Stomach (tissue), 8 donors: ENCODE measurements at regions not wholly inside any gene's neighbourhood (a gene's known extent, or its start where the extent isn't known, plus 50 kb on each side); places are given as distances from the start of the nearest gene placed in this dataset.

Source experiments
- DNase-seq, 2 donors: peaks; one replicate each; pipeline versions ENCODE4 v3.0.0 to v3.0.0-alpha.2; 2013 to 2019
- H3K27ac ChIP-seq, 5 donors: fragments of 200-600 bp in 4 of 5; sonication (generic) in 4 of 5; one replicate each; pipeline ENCODE4 v1.5.1; 2013 to 2019; ENCODE audit warnings: mild to moderate bottlenecking in 1 of 5, moderate library complexity in 1 of 5
- H3K27me3 ChIP-seq, 3 donors: fragments of 200-600 bp; sonication (generic); one replicate each; pipeline ENCODE4 v1.5.1; 2017 to 2019; ENCODE audit warnings: mixed run types in 1 of 3
- H3K36me3 ChIP-seq, 4 donors: fragments of 200-600 bp; sonication (generic); 1 replicate in 3 of 4; 2 replicates in 1 of 4; pipeline ENCODE4 v1.5.1; 2016 to 2019
- H3K4me1 ChIP-seq, 4 donors: fragments of 200-600 bp; sonication (generic); one replicate each; pipeline ENCODE4 v1.5.1; 2016 to 2019
- H3K4me3 ChIP-seq, 4 donors: fragments of 200-600 bp; sonication (generic) in 3 of 4; one replicate each; pipeline ENCODE4 v1.5.1; 2016 to 2019; ENCODE audit warnings: mild to moderate bottlenecking in 1 of 4
- H3K9me3 ChIP-seq, 4 donors: fragments of 200-600 bp; sonication (generic); one replicate each; pipeline ENCODE4 v1.5.1; 2016 to 2019
- EP300 ChIP-seq: sonication (generic); formaldehyde crosslinking; IDR thresholded peaks from one replicate; pipeline ENCODE4 v1.6.1; 2017; ENCODE audit warnings: antibody characterized with exemption
- POLR2A ChIP-seq, 4 donors: fragments of 450-650 bp; IDR thresholded peaks; one replicate each; pipeline ENCODE4 v1.6.1; 2016; ENCODE audit warnings: antibody characterized with exemption in 4 of 4, control low read depth in 2 of 4, mild to moderate bottlenecking in 1 of 4, moderate library complexity in 1 of 4
- POLR2AphosphoS5 ChIP-seq, 3 donors: sonication (generic); formaldehyde crosslinking; IDR thresholded peaks; one replicate each; pipeline ENCODE4 v1.6.1; 2016; ENCODE audit warnings: antibody characterized with exemption in 3 of 3
- WGBS, 5 donors: extraction: QIAGEN DNeasy Blood & Tissue Kit in 3 of 5; methylation state at CpG; one replicate each; pipeline versions ENCODE4 v1.1.5 to v1.1.7; 2013 to 2018; 5-methylcytosine and 5-hydroxymethylcytosine counted together
- intact Hi-C: fragments of 100-400 bp; cut with DNase I; formaldehyde crosslinking; loops from one replicate; pipeline ENCODE4 v1.15.1; 2023; ENCODE audit warnings: low total_unique reads
- TF ChIP-seq, protein P1 (sequence below), 7 experiments: fragments of 450-650 bp in 4 of 7; fragments of 200-600 bp in 3 of 7; sonication (generic) in 3 of 7; IDR thresholded peaks; one replicate each; pipeline ENCODE4 v1.5.1; 2016 to 2019; ENCODE audit warnings: antibody characterized with exemption in 7 of 7, control low read depth in 2 of 7, mild to moderate bottlenecking in 1 of 7
- donor health status: healthy with polysubstance abuse.
- donor health status: Bipolar disorder and iron deficiency.
- donor health status: healthy.

DNA sequence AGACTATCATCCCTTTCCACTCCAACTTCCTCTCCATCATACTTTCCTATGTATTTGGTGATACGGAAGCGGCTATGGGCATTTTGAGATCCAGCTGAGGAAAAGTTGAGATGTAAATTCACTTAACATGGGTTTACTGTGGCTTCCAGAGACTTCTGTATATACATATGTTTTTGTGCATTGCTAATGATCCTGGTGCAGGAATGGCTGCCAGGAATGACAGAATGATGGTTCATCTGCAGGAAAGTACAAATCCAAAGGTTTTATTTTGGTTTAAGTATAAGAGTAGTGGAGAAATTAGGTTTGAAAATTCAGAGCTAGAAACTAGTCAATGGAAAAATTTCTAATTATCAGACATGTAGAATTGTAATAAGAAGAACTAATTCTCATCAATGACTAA lies 95.0 kb upstream of the PAM start:
- H3K27ac ChIP-seq: no peak overlapping the region
- H3K9me3 ChIP-seq: no peaks in the 10 kb centered on the region
- H3K36me3 ChIP-seq: no peaks in the 10 kb centered on the region
- WGBS, 5 donors: 93 to 98% (median 96%) methylated on average over 2 of the region's 2 CpGs
- intact Hi-C loops: no loop called here
- H3K4me3 ChIP-seq: no peak overlapping the region
- H3K4me1 ChIP-seq: peaks cover 0 to 8% (median 0%) of the 10 kb centered on the region in 4 donors
- no peaks in the 10 kb centered on the region for H3K27me3 ChIP-seq
- TF ChIP-seq POLR2A (IDR thresholded peaks at IDR 0.05): no peak
- TF ChIP-seq POLR2AphosphoS5 (IDR thresholded peaks at IDR 0.05): no peak
- TF ChIP-seq EP300: no peak
- TF ChIP-seq, protein P1, sequence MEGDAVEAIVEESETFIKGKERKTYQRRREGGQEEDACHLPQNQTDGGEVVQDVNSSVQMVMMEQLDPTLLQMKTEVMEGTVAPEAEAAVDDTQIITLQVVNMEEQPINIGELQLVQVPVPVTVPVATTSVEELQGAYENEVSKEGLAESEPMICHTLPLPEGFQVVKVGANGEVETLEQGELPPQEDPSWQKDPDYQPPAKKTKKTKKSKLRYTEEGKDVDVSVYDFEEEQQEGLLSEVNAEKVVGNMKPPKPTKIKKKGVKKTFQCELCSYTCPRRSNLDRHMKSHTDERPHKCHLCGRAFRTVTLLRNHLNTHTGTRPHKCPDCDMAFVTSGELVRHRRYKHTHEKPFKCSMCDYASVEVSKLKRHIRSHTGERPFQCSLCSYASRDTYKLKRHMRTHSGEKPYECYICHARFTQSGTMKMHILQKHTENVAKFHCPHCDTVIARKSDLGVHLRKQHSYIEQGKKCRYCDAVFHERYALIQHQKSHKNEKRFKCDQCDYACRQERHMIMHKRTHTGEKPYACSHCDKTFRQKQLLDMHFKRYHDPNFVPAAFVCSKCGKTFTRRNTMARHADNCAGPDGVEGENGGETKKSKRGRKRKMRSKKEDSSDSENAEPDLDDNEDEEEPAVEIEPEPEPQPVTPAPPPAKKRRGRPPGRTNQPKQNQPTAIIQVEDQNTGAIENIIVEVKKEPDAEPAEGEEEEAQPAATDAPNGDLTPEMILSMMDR (IDR thresholded peaks at IDR 0.05): no peak
- DNase-seq: no peak

DNA sequence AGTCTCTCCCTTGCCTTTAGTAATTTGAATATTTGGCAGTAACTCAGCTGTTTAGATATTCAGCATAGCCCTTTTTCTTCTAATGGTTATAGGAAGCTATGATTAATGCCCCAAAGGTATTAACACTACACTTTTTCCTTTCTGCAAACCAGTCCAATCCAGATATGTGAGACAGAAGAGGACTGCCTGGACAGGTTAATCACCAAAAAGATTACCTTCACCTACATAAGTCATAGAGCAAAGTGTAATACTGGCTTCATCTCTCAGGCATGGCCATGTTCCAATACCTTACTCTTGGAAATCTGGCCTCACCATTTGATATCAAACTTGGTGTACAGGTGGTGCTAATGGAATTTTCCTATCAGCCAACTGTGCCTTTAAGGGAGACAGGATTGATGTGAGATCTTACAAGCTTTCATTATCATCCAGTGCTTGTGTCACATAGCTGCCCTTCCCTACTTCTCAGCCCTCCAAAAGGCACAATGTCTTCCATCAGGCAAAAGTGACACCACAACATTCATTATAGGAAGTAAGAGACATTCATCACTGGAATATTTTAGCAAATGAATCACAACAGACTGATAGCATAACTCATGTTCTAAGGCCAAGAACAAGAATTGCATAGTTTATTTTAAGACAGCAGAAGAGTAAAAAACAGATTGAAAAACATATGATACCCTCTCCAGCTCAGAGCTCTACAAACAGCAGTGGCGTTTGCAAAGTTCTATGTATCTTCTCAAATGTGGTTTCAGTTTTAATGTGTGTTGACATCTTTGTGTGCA lies 91.2 kb upstream of the PAM start:
- no peak for DNase-seq
- H3K4me3 ChIP-seq: no peak overlapping the region
- H3K27me3 ChIP-seq: no peaks in the 10 kb centered on the region
- no peaks in the 10 kb centered on the region for H3K36me3 ChIP-seq
- WGBS, 5 donors: 23 to 39% (median 30%) methylated on average over 1 of the region's 1 CpG
- intact Hi-C loops: no loop called here
- no peak overlapping the region for H3K27ac ChIP-seq
- peaks cover 0 to 9% (median 0%) of the 10 kb centered on the region in 4 donors for H3K4me1 ChIP-seq
- TF ChIP-seq POLR2AphosphoS5 (IDR thresholded peaks at IDR 0.05): no peak
- TF ChIP-seq, protein P1 (IDR thresholded peaks at IDR 0.05): no peak
- no peak for TF ChIP-seq EP300
- no peak for TF ChIP-seq POLR2A (IDR thresholded peaks at IDR 0.05)
- no peaks in the 10 kb centered on the region for H3K9me3 ChIP-seq

DNA sequence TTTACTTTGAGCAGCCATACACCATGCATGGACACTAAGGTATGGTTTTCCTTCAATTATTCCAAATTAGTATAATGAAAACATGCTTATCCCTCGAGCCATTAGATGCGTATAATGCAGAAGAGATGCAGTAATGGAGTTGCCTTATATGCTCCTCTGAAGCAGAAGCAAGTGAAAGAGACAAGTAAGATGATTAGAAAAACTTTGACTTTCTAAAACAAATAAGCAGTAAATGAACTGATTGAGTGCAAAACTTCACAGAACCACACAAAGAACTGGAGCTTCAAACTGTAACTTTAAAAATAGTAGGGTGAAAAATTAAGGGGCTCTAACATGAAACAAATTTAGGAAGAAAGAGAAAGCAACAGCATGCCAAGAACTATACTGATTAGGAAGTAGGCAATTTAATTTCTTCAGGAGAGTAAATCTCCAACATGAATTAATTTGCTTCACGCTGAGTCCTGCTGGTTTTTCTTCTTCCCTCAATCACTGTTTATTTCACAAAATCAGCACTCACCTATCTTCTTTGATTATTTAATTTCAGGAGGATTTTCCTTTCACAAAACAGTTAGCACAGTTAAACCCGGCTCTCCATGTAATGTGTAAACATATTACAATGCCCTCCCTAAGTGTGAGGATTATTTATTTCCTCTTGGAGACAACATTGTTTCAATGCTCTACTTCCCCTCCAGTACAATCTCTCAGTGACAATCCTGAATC lies 90.3 kb upstream of the PAM start:
- 44 to 60% (median 52%) methylated on average over 4 of the region's 4 CpGs for WGBS, 5 donors
- no peak overlapping the region for H3K27ac ChIP-seq
- intact Hi-C loops: no loop called here

More for the DNA sequence above, 90.3 kb upstream of the PAM start:
- Histone ChIP-seq H3K27me3 (no peaks in the 10 kb centered on the region), H3K9me3 (no peaks in the 10 kb centered on the region), H3K36me3 (no peaks in the 10 kb centered on the region), H3K4me1 (peaks cover 0 to 9% (median 0%) of the 10 kb centered on the region in 4 donors), H3K4me3 (no peak overlapping the region)
- DNase-seq: no peak
- TF ChIP-seq, protein P1 (IDR thresholded peaks at IDR 0.05): no peak
- no peak for TF ChIP-seq POLR2AphosphoS5 (IDR thresholded peaks at IDR 0.05)
- no peak for TF ChIP-seq EP300
- no peak for TF ChIP-seq POLR2A (IDR thresholded peaks at IDR 0.05)
